ENCODE measurements at regions not wholly inside any gene's neighbourhood (a gene's known extent, or its start where the extent isn't known, plus 50 kb on each side); places are given as distances from the start of the nearest gene placed in this dataset.

- intact Hi-C loops (cut with DNase I, micrococcal nuclease) = no loop called here
- no peak for TF ChIP-seq CTCF (IDR thresholded peaks at IDR 0.05)
- ATAC-seq (no peak), DNase-seq (no peak)
- Histone ChIP-seq H3K4me1 (ENCODE audit: low read depth) (no peaks in the 10 kb centered on the region), H3K4me3 (no peak overlapping the region), H3K9me3 (peaks cover 7% of the 10 kb centered on the region), H3K36me3 (ENCODE audit: low read depth) (no peaks in the 10 kb centered on the region)
Observed at GRCh38 chr10:31596765-31597164, 277.7 kb downstream of the ZEB1 start.

- intact Hi-C loops (cut with DNase I, micrococcal nuclease) = no loop called here
- no peak for TF ChIP-seq CTCF (IDR thresholded peaks at IDR 0.05)
- DNase-seq (no peak), ATAC-seq (no peak)
- peaks cover 8% of the 10 kb centered on the region for H3K9me3 ChIP-seq
- H3K4me3 ChIP-seq = no peak overlapping the region
- H3K36me3 ChIP-seq (ENCODE audit: low read depth) = no peaks in the 10 kb centered on the region
- no peaks in the 10 kb centered on the region for H3K4me1 ChIP-seq (ENCODE audit: low read depth)
Observed at GRCh38 chr10:31595992-31596391, 277.0 kb downstream of the ZEB1 start.

DNA sequence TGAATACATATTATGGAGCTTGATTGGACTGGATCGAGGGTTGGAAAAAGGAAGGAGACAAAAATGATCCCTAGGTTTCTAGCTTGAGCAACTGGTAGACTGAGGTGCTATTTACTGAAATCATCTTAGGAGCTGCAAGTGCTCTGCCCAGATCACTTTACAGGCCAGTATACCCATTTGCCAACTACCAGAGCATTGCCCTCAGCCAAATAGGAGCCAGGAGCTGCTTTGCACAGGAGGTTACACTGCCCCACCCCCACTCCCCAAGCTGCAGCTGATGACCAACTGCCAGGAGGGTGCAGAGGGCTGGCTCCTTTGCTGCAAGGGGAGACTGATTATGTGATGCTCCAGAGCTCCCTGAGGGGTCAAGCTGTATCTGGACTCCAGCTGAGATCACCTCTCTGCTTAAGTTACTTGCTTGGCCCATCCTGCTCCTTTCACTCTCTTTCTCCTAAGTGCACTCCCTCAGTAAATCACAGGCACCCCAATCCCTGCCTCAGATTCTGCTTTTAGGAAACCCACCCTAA, 275.4 kb downstream of the ZEB1 start:
- no peaks in the 10 kb centered on the region for H3K36me3 ChIP-seq (ENCODE audit: low read depth)
- intact Hi-C loops (cut with DNase I, micrococcal nuclease) = no loop called here
- DNase-seq = no peak
- H3K4me1 ChIP-seq (ENCODE audit: low read depth) = no peaks in the 10 kb centered on the region
- peaks cover 8% of the 10 kb centered on the region for H3K9me3 ChIP-seq
- no peak for ATAC-seq
- H3K4me3 ChIP-seq = no peak overlapping the region
- TF ChIP-seq CTCF (IDR thresholded peaks at IDR 0.05) = no peak

GRCh38 chr10:31593124-31593523, 274.1 kb downstream of the ZEB1 start:
- no peak for TF ChIP-seq CTCF (IDR thresholded peaks at IDR 0.05)
- no peaks in the 10 kb centered on the region for H3K4me1 ChIP-seq (ENCODE audit: low read depth)
- no peaks in the 10 kb centered on the region for H3K36me3 ChIP-seq (ENCODE audit: low read depth)
- no peak overlapping the region for H3K4me3 ChIP-seq
- no peak for ATAC-seq
- DNase-seq = no peak
- H3K9me3 ChIP-seq = peaks cover 8% of the 10 kb centered on the region
- intact Hi-C loops (cut with DNase I, micrococcal nuclease) = no loop called here

DNA sequence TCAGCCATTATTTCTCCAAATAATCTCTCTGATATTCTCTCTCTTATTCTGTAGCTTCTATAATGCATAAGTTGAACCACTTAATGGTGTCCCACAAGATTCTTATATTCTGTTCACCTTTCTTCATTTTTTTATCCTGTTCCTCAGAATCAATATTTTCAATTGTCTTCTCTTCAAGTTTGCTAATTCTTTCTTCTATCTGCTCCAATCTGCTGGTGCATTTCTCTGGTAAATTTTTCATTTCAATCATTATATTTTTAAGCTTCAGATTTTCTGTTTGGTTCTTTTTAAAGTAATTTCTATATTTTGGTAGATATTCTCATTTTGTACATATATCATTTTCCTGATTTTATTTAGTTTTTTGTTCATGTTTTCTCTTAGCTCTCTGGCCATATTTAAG, 272.6 kb downstream of the ZEB1 start:
- TF ChIP-seq CTCF (IDR thresholded peaks at IDR 0.05) = no peak
- DNase-seq = no peak
- no peak for ATAC-seq
- Histone ChIP-seq H3K4me1 (ENCODE audit: low read depth) (no peaks in the 10 kb centered on the region), H3K9me3 (peaks cover 10% of the 10 kb centered on the region), H3K4me3 (no peak overlapping the region), H3K36me3 (ENCODE audit: low read depth) (no peaks in the 10 kb centered on the region)
- intact Hi-C loops (cut with DNase I, micrococcal nuclease) = no loop called here

Data from mucosa of descending colon (tissue), 3 donors.